ENCODE measurements at regions not wholly inside any gene's neighbourhood (a gene's known extent, or its start where the extent isn't known, plus 50 kb on each side); places are given as distances from the start of the nearest gene placed in this dataset.

DNA sequence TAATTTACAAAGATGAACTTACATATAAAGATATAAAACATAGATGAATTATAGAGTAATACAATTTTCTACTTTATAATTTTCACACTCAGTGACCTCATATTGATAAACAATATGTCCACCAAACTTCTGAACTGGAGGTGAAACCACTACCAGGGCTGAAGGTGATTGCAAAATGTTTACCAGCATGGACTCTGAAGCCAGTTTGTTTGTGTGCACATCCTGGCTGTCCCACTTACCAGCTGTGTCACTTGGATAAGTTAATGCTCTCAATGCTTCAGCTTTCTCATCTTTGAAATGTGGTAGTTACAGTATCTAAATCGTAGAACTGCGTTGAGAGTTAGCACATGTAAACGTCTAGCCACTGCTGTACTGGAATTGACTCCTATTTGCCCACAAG, 392.6 kb downstream of the HNRNPD start:
- H3K4me3 ChIP-seq (ENCODE audit: low read depth, low read length), result no peak overlapping the region
- H3K9me3 ChIP-seq (ENCODE audit: control insufficient read depth, insufficient read depth, low read length), result no peaks in the 10 kb centered on the region
- WGBS (ENCODE audit: insufficient coverage), result 100% methylated on average over 2 of the region's 3 CpGs
- no peak overlapping the region for H3K27ac ChIP-seq (ENCODE audit: low read depth, low read length)
- H3K4me1 ChIP-seq (ENCODE audit: control insufficient read depth, insufficient read depth, low read length), result no peaks in the 10 kb centered on the region
- no peaks in the 10 kb centered on the region for H3K36me3 ChIP-seq (ENCODE audit: control insufficient read depth, insufficient read depth, low read length)
- no peaks in the 10 kb centered on the region for H3K27me3 ChIP-seq (ENCODE audit: control insufficient read depth, insufficient read depth, low read length)
- DNase-seq (ENCODE audit: low read depth in 4 of 6, low spot score in 6 of 6), result no peak

DNA sequence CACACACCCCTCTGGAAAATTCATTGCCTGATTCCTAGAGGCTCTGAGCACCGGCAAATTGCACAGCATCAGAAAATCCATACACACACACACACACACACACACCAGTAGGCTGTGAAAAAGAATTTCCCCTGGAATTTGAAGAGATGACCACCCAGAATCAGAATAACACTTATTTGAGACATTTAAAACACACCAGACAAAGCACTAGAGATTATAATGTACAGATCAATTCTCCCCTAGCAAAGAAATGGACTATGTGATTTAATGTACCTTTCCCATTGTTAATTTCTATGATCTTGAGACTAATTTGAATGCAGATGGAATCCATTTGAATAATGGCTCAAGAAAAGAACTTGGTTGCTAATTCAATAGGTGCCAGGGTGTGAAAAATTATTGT, 399.3 kb downstream of the HNRNPD start:
- Histone ChIP-seq H3K27me3 (ENCODE audit: control insufficient read depth, insufficient read depth, low read length) (no peaks in the 10 kb centered on the region), H3K36me3 (ENCODE audit: control insufficient read depth, insufficient read depth, low read length) (no peaks in the 10 kb centered on the region), H3K27ac (ENCODE audit: low read depth, low read length) (no peak overlapping the region), H3K4me1 (ENCODE audit: control insufficient read depth, insufficient read depth, low read length) (no peaks in the 10 kb centered on the region), H3K9me3 (ENCODE audit: control insufficient read depth, insufficient read depth, low read length) (no peaks in the 10 kb centered on the region), H3K4me3 (ENCODE audit: low read depth, low read length) (no peak overlapping the region)
- WGBS (ENCODE audit: insufficient coverage), result no CpG with 5 or more reads among the region's 1 CpG
- peak in 1 of 6 donors; percentile 69 for DNase-seq (ENCODE audit: low read depth in 4 of 6, low spot score in 6 of 6)

DNA sequence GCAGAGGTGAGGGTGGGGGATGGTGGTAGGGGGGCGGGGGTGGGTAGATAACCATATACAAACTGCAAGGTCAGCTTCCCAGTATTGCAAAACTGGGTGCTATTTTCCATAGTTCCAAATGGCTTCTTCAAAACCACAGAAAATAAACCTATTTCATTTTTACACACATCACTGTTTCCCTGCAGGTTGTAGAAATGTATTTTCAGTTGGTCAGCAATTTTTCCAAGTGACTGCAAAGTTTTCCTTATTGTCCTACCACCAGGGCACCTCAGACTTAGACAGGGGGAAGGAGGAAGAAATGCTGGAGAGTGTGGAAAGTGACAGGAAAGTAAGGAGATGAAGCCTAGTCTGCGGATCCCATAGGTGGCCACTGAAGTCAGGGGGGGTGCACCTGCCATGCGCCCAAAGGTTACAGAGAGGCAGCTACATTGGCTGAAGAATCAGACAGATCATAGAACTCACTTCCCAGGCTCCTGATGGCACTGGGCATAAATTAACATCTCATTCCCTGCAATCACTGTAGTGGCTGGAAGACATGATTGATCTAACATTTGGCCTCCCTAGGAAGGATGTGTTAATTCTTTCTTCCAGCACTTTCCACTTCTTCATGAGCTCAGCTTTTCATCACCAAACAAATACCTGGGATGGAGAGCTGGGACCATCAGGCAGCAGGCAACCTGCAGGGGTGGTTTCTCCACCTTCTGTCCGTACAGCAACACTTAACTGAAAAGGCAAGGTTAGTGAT, 402.0 kb downstream of the HNRNPD start:
- no peaks in the 10 kb centered on the region for H3K9me3 ChIP-seq (ENCODE audit: control insufficient read depth, insufficient read depth, low read length)
- WGBS (ENCODE audit: insufficient coverage), result 94% methylated on average over 2 of the region's 4 CpGs

DNA sequence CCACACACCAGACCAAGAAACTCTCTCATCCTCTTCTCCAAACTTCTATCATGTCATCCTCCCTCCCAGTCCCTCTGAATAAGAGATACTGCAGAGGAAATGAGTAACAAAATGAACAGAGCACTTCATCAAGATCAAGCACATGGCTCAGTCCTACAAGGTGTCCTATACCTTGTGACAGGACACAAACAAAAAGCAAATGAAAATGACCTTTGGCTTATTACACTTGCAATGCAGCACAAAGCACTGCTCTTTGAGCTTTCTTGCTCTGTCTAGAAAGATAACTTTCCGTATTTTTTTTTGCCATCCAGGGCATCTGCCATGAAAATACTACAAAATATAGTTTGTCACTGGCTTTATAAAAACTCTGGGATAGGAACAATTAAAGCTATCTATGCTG, 402.7 kb downstream of the HNRNPD start:
- no peaks in the 10 kb centered on the region for H3K9me3 ChIP-seq (ENCODE audit: control insufficient read depth, insufficient read depth, low read length)
- no CpG with 5 or more reads among the region's 1 CpG for WGBS (ENCODE audit: insufficient coverage)
- H3K27me3 ChIP-seq (ENCODE audit: control insufficient read depth, insufficient read depth, low read length), result no peaks in the 10 kb centered on the region
- no peaks in the 10 kb centered on the region for H3K4me1 ChIP-seq (ENCODE audit: control insufficient read depth, insufficient read depth, low read length)
- DNase-seq (ENCODE audit: low read depth in 4 of 6, low spot score in 6 of 6), result no peak
- H3K36me3 ChIP-seq (ENCODE audit: control insufficient read depth, insufficient read depth, low read length), result no peaks in the 10 kb centered on the region
- H3K4me3 ChIP-seq (ENCODE audit: low read depth, low read length), result no peak overlapping the region
- H3K27ac ChIP-seq (ENCODE audit: low read depth, low read length), result no peak overlapping the region

More for the DNA sequence above, 402.0 kb downstream of the HNRNPD start:
- Histone ChIP-seq H3K27me3 (ENCODE audit: control insufficient read depth, insufficient read depth, low read length) (no peaks in the 10 kb centered on the region), H3K4me1 (ENCODE audit: control insufficient read depth, insufficient read depth, low read length) (no peaks in the 10 kb centered on the region), H3K4me3 (ENCODE audit: low read depth, low read length) (no peak overlapping the region), H3K36me3 (ENCODE audit: control insufficient read depth, insufficient read depth, low read length) (no peaks in the 10 kb centered on the region), H3K27ac (ENCODE audit: low read depth, low read length) (no peak overlapping the region)
- DNase-seq (ENCODE audit: low read depth in 4 of 6, low spot score in 6 of 6), result no peak

GRCh38 chr4:81970454-81970853, 403.3 kb downstream of the HNRNPD start:
- DNase-seq (ENCODE audit: low read depth in 4 of 6, low spot score in 6 of 6), result no peak
- no peaks in the 10 kb centered on the region for H3K36me3 ChIP-seq (ENCODE audit: control insufficient read depth, insufficient read depth, low read length)
- WGBS (ENCODE audit: insufficient coverage), result 100% methylated on average over 1 of the region's 1 CpG
- no peak overlapping the region for H3K27ac ChIP-seq (ENCODE audit: low read depth, low read length)
- H3K27me3 ChIP-seq (ENCODE audit: control insufficient read depth, insufficient read depth, low read length), result no peaks in the 10 kb centered on the region
- no peaks in the 10 kb centered on the region for H3K4me1 ChIP-seq (ENCODE audit: control insufficient read depth, insufficient read depth, low read length)
- no peak overlapping the region for H3K4me3 ChIP-seq (ENCODE audit: low read depth, low read length)
- H3K9me3 ChIP-seq (ENCODE audit: control insufficient read depth, insufficient read depth, low read length), result no peaks in the 10 kb centered on the region

DNA sequence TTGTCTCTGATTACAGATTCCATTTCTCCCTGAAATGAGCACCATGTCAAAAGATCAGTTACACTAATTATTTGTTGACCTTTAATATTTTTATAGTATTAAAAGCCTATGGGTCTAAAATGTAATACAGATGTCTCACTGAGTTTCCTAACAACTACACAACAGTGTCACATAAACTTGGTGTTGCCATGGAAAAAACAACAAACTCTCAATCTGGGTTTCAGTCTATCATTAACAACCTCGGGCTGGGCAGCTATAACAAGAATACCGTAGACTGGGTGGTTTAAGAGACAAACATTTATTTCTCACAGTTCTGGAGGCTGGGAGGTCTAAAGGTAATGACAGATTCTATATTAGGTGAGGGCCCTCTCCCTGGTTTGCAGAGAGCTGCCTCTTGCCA, 407.1 kb downstream of the HNRNPD start:
- no peak overlapping the region for H3K4me3 ChIP-seq (ENCODE audit: low read depth, low read length)
- no peaks in the 10 kb centered on the region for H3K36me3 ChIP-seq (ENCODE audit: control insufficient read depth, insufficient read depth, low read length)
- H3K27ac ChIP-seq (ENCODE audit: low read depth, low read length), result no peak overlapping the region
- WGBS (ENCODE audit: insufficient coverage), result no CpG with 5 or more reads among the region's 2 CpGs
- no peak for DNase-seq (ENCODE audit: low read depth in 4 of 6, low spot score in 6 of 6)
- H3K9me3 ChIP-seq (ENCODE audit: control insufficient read depth, insufficient read depth, low read length), result no peaks in the 10 kb centered on the region
- no peaks in the 10 kb centered on the region for H3K4me1 ChIP-seq (ENCODE audit: control insufficient read depth, insufficient read depth, low read length)
- H3K27me3 ChIP-seq (ENCODE audit: control insufficient read depth, insufficient read depth, low read length), result no peaks in the 10 kb centered on the region

- H3K9me3 ChIP-seq (ENCODE audit: control insufficient read depth, insufficient read depth, low read length), result no peaks in the 10 kb centered on the region
- no peak for DNase-seq (ENCODE audit: low read depth in 4 of 6, low spot score in 6 of 6)
- no peaks in the 10 kb centered on the region for H3K27me3 ChIP-seq (ENCODE audit: control insufficient read depth, insufficient read depth, low read length)
- WGBS (ENCODE audit: insufficient coverage), result no CpG with 5 or more reads among the region's 5 CpGs
- no peak overlapping the region for H3K27ac ChIP-seq (ENCODE audit: low read depth, low read length)
- no peaks in the 10 kb centered on the region for H3K36me3 ChIP-seq (ENCODE audit: control insufficient read depth, insufficient read depth, low read length)
- H3K4me3 ChIP-seq (ENCODE audit: low read depth, low read length), result no peak overlapping the region
- no peaks in the 10 kb centered on the region for H3K4me1 ChIP-seq (ENCODE audit: control insufficient read depth, insufficient read depth, low read length)
These were observed 407.9 kb downstream of the HNRNPD start for GRCh38 chr4:81965911-81966310.

DNA sequence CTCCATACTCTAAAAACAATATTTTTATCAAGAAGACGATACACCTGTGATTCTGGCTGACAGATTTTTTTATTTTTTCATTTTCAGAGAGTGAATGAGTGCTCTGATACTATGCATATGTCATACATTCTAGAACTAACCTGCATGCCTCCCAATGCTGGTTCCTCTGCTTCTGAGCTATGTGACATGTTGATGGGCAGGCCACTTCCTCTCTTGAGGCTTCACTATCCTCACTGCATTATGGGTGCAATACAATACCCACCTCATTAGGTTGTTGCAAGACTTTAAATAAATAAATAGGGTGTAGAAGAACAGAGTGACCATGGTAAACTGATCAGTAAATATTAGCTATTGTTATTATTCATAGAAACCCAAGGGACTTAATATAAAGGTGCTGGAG, 408.3 kb downstream of the HNRNPD start:
- no CpG with 5 or more reads among the region's 1 CpG for WGBS (ENCODE audit: insufficient coverage)
- Histone ChIP-seq H3K27me3 (ENCODE audit: control insufficient read depth, insufficient read depth, low read length) (no peaks in the 10 kb centered on the region), H3K4me1 (ENCODE audit: control insufficient read depth, insufficient read depth, low read length) (no peaks in the 10 kb centered on the region)

DNA sequence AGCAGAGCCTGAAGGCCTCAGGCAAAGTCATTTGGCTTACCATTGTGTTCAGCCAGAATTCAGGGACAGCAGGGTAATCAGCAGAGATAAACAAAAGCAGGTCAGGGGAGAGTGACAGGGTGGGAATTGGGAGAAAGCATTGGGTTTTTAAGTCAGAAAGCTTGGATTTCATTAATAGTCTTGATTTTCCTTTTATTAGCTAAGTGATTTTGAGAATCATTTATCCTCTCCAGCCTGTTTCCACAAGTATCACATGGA, 410.1 kb downstream of the HNRNPD start:
- no peaks in the 10 kb centered on the region for H3K9me3 ChIP-seq (ENCODE audit: control insufficient read depth, insufficient read depth, low read length)
- H3K27ac ChIP-seq (ENCODE audit: low read depth, low read length), result no peak overlapping the region
- H3K36me3 ChIP-seq (ENCODE audit: control insufficient read depth, insufficient read depth, low read length), result no peaks in the 10 kb centered on the region
- DNase-seq (ENCODE audit: low read depth in 4 of 6, low spot score in 6 of 6), result no peak
- no peaks in the 10 kb centered on the region for H3K27me3 ChIP-seq (ENCODE audit: control insufficient read depth, insufficient read depth, low read length)
- H3K4me1 ChIP-seq (ENCODE audit: control insufficient read depth, insufficient read depth, low read length), result no peaks in the 10 kb centered on the region
- H3K4me3 ChIP-seq (ENCODE audit: low read depth, low read length), result no peak overlapping the region

More for the DNA sequence above, 408.3 kb downstream of the HNRNPD start:
- no peaks in the 10 kb centered on the region for H3K9me3 ChIP-seq (ENCODE audit: control insufficient read depth, insufficient read depth, low read length)
- no peak overlapping the region for H3K4me3 ChIP-seq (ENCODE audit: low read depth, low read length)
- H3K36me3 ChIP-seq (ENCODE audit: control insufficient read depth, insufficient read depth, low read length), result no peaks in the 10 kb centered on the region
- DNase-seq (ENCODE audit: low read depth in 4 of 6, low spot score in 6 of 6), result no peak
- no peak overlapping the region for H3K27ac ChIP-seq (ENCODE audit: low read depth, low read length)

GRCh38 chr4:81963015-81963762, 410.6 kb downstream of the HNRNPD start:
- Histone ChIP-seq H3K4me1 (ENCODE audit: control insufficient read depth, insufficient read depth, low read length) (no peaks in the 10 kb centered on the region), H3K36me3 (ENCODE audit: control insufficient read depth, insufficient read depth, low read length) (no peaks in the 10 kb centered on the region), H3K27me3 (ENCODE audit: control insufficient read depth, insufficient read depth, low read length) (no peaks in the 10 kb centered on the region), H3K4me3 (ENCODE audit: low read depth, low read length) (no peak overlapping the region), H3K27ac (ENCODE audit: low read depth, low read length) (no peak overlapping the region), H3K9me3 (ENCODE audit: control insufficient read depth, insufficient read depth, low read length) (no peaks in the 10 kb centered on the region)
- DNase-seq (ENCODE audit: low read depth in 4 of 6, low spot score in 6 of 6), result no peak
- WGBS (ENCODE audit: insufficient coverage), result no CpG with 5 or more reads among the region's 1 CpG

All from spinal cord (tissue), 9 donors.